Ovary (tissue), 7 donors: ENCODE measurements at regions not wholly inside any gene's neighbourhood (a gene's known extent, or its start where the extent isn't known, plus 50 kb on each side); places are given as distances from the start of the nearest gene placed in this dataset.
A peak's percentile ranks its signal among the peaks of the same experiment; 100 is the strongest.
"Not testable (repeated sequence)": the region's sequence is repeated elsewhere in the genome, so short reads cannot be mapped to it uniquely, and the experiment has no call there.

Experiments
- DNase-seq, 5 donors: peaks; one replicate each; pipeline ENCODE4 v3.0.0-alpha.2; 2019 to 2020
- H3K27ac ChIP-seq, 2 donors: fragments of 200-600 bp; one replicate each; pipeline versions ENCODE4 v1.5.1 to v1.8.0; 2019 to 2022
- H3K27me3 ChIP-seq: fragments of 200-600 bp; one replicate; pipeline ENCODE4 v1.8.0; 2022
- H3K36me3 ChIP-seq: fragments of 200-600 bp; sonication (generic); one replicate; pipeline ENCODE4 v1.5.1; 2019
- H3K4me1 ChIP-seq: one replicate; pipeline ENCODE4 v1.8.1; 2013; ENCODE audit warnings: mild to moderate bottlenecking, moderate library complexity; ENCODE audit not compliant: insufficient read depth
- H3K4me3 ChIP-seq: fragments of 200-600 bp; sonication (generic); one replicate; pipeline ENCODE4 v1.5.1; 2017
- H3K9me3 ChIP-seq, 2 donors: fragments of 200-600 bp in 1 of 2; sonication (generic) in 1 of 2; one replicate each; pipeline versions ENCODE4 v1.5.1 to v1.8.1; 2013 to 2019; ENCODE audit warnings: mild to moderate bottlenecking in 1 of 2, moderate library complexity in 1 of 2
- CTCF ChIP-seq, 3 donors: fragments of 450-650 bp in 2 of 3; fragments of 200-600 bp in 1 of 3; IDR thresholded peaks; one replicate each; pipeline versions ENCODE4 v1.5.1 to v1.8.0; 2016 to 2022; ENCODE audit warnings: antibody characterized with exemption in 3 of 3, mild to moderate bottlenecking in 1 of 3
- EP300 ChIP-seq: sonication (generic); formaldehyde crosslinking; IDR thresholded peaks from one replicate; pipeline ENCODE4 v1.6.1; 2017; ENCODE audit warnings: antibody characterized with exemption
- POLR2A ChIP-seq: fragments of 450-650 bp; IDR thresholded peaks from one replicate; pipeline ENCODE4 v1.6.1; 2017; ENCODE audit warnings: antibody characterized with exemption, mild to moderate bottlenecking, moderate library complexity
- WGBS, 3 donors: extraction: QIAGEN DNeasy Blood & Tissue Kit in 1 of 3; methylation state at CpG; one replicate each; pipeline versions ENCODE4 v1.1.5 to v1.1.7; 2013 to 2017; 5-methylcytosine and 5-hydroxymethylcytosine counted together
- intact Hi-C, 4 donors: fragments of 100-400 bp; cut with DNase I; formaldehyde crosslinking; loops; one replicate each; pipeline versions ENCODE4 v1.11.0 to v1.15.1; 2022 to 2023
- donor health status: DM: no; HTN: no; CAD: no; lungs with moderate emphysema.
- donor health status: DM: no; HTN: no; CAD: no.
- donor health status: Bipolar disorder and iron deficiency.
- donor health status: DM: no; HTN: no; CAD: no.
- donor health status: DM: yes; HTN: yes; CAD: no.

DNA sequence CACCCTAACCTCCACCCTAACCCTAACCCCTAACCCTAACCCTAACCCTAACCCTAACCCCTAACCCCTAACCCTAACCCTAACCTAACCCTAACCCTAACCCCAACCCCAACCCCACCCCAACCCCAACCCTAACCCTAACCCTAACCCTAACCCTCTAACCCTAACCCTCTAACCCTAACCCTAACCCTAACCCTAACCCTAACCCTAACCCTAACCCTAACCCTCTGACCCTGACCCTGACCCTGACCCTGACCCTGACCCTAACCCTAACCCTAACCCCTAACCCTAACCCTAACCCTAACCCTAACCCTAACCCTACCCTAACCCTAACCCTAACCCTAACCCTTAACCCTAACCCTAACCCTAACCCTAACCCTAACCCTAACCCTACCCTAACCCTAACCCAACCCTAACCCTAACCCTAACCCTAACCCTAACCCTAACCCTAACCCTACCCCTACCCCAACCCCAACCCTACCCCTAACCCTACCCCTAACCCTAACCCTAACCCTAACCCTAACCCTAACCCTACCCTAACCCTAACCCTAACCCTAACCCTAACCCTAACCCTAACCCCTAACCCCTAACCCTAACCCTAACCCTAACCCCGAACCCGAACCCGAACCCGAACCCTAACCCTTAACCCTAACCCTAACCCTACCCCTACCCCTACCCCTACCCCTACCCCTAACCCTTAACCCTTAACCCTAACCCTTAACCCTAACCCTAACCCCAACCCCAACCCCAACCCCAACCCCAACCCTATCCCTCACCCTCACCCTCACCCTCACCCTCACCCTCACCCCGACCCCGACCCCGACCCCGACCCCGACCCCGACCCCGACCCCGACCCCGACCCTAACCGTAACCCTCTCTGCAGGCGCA lies 186.2 kb upstream of the CHL1 start:
- WGBS, 3 donors = 10% methylated on average over 6 of the region's 15 CpGs; no CpG with 5 or more reads in 2 of the 3 donors
- DNase-seq = peak in 1 of 5 donors; percentile 22

GRCh38 chr3:11734-12133 lies 184.8 kb upstream of the CHL1 start:
- no peaks in the 10 kb centered on the region for H3K9me3 ChIP-seq
- H3K27ac ChIP-seq = no peak overlapping the region
- DNase-seq = peak in 3 of 5 donors; percentile 10 to 66 (median 53)
- no peak overlapping the region for H3K4me3 ChIP-seq
- TF ChIP-seq CTCF (IDR thresholded peaks at IDR 0.05) = no peak
- TF ChIP-seq POLR2A = no peak
- TF ChIP-seq EP300 = no peak
- intact Hi-C loops = no loop called here
- WGBS, 3 donors = 50 to 72% (median 69%) methylated on average over 14 to 22 of the region's 22 CpGs
- H3K27me3 ChIP-seq = no peaks in the 10 kb centered on the region
- H3K36me3 ChIP-seq = no peaks in the 10 kb centered on the region
- H3K4me1 ChIP-seq = no peaks in the 10 kb centered on the region

More for the DNA sequence above, 186.2 kb upstream of the CHL1 start:
- H3K4me1 ChIP-seq, H3K36me3 ChIP-seq, intact Hi-C loops, H3K27me3 ChIP-seq, H3K27ac ChIP-seq, H3K9me3 ChIP-seq, H3K4me3 ChIP-seq: not testable (repeated sequence)

DNA sequence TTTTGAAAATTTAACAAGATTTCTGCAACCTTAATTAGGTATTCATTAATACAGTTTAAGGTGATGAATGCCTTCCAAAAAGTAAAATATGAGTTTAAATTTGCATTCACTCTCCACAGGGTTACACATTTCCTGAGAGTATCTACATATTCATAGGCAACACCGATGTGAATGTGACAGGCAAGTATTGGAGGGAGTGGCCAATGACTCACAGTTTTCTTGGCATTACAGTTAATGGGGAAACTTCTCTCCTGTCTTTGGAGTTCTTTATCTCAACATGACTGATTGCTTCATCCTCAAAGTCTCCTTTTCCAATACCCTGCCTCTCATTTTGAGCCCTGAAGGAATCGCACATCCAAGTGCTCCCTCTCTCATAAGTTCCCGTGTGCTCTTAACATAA lies 181.9 kb upstream of the CHL1 start:
- no peak for DNase-seq
- H3K4me1 ChIP-seq = no peaks in the 10 kb centered on the region
- TF ChIP-seq POLR2A (no peak), EP300 (no peak), CTCF (IDR thresholded peaks at IDR 0.05) (no peak)
- 73 to 77% (median 74%) methylated on average over 3 of the region's 3 CpGs for WGBS, 3 donors
- H3K4me3 ChIP-seq = no peak overlapping the region
- intact Hi-C loops = no loop called here
- no peaks in the 10 kb centered on the region for H3K9me3 ChIP-seq
- H3K27ac ChIP-seq = no peak overlapping the region
- no peaks in the 10 kb centered on the region for H3K36me3 ChIP-seq
- no peaks in the 10 kb centered on the region for H3K27me3 ChIP-seq

- H3K27me3 ChIP-seq = no peaks in the 10 kb centered on the region
- no peaks in the 10 kb centered on the region for H3K4me1 ChIP-seq
- no peak overlapping the region for H3K4me3 ChIP-seq
- no peaks in the 10 kb centered on the region for H3K36me3 ChIP-seq
- intact Hi-C loops = no loop called here
- no peak for TF ChIP-seq CTCF (IDR thresholded peaks at IDR 0.05)
- TF ChIP-seq POLR2A = no peak
- no peak for TF ChIP-seq EP300
- WGBS, 3 donors = 77 to 87% (median 78%) methylated on average over 2 of the region's 2 CpGs
- no peak for DNase-seq
- no peaks in the 10 kb centered on the region for H3K9me3 ChIP-seq
- no peak overlapping the region for H3K27ac ChIP-seq
These were observed 180.2 kb upstream of the CHL1 start for GRCh38 chr3:16366-16765.

GRCh38 chr3:20421-20820 lies 176.1 kb upstream of the CHL1 start:
- H3K4me1 ChIP-seq = no peaks in the 10 kb centered on the region

More at GRCh38 chr3:20421-20820, 176.1 kb upstream of the CHL1 start:
- Histone ChIP-seq H3K4me3 (no peak overlapping the region), H3K36me3 (no peaks in the 10 kb centered on the region), H3K9me3 (no peaks in the 10 kb centered on the region), H3K27ac (no peak overlapping the region), H3K27me3 (no peaks in the 10 kb centered on the region)
- DNase-seq = no peak
- no peak for TF ChIP-seq CTCF (IDR thresholded peaks at IDR 0.05)
- TF ChIP-seq EP300 = no peak
- TF ChIP-seq POLR2A = no peak
- intact Hi-C loops = no loop called here
